K562 (cell line): ENCODE measurements at regions not wholly inside any gene's neighbourhood (a gene's known extent, or its start where the extent isn't known, plus 50 kb on each side); places are given as distances from the start of the nearest gene placed in this dataset.

Source experiments
- ATAC-seq: fragments of 200-7000 bp; cut with Tn5 transposase; 3 replicates; pipeline ENCODE4 v1.9.1; 2020; ENCODE audit warnings: moderate library complexity
- BruUV-seq: library from RNA; stranded (reverse); fragments of 400-500 nt; replicated peaks from 2 replicates; lab custom pipeline; 2021; lab: Mats Ljungman, UMichigan
- CTCF ChIA-PET: fragments of 300-600 bp; formaldehyde crosslinking; extraction: SDS; loops from one replicate; lab custom pipeline; 2021; ENCODE audit warnings: low intra/inter-chr PET ratio; lab: Yijun Ruan, JAX
- POLR2A ChIA-PET: fragments of 300-600, 350-650 bp; sonication (Branson Sonifier 250); formaldehyde crosslinking; extraction: SDS; loops from one replicate; lab custom pipeline; 2021; ENCODE audit warnings: antibody characterized with exemption, inconsistent platforms; lab: Yijun Ruan, JAX
- DNase-seq, 4 experiments: peaks; one replicate each; pipeline versions ENCODE4 v3.0.0 to v3.0.0-alpha.2; 2011 to 2018; ENCODE audit warnings: low spot score in 3 of 4, mixed read lengths in 3 of 4; ENCODE audit errors: extremely low read depth in 1 of 4
- FAIRE-seq: peaks from 2 replicates; lab custom pipeline; 2011; peaks lifted over from hg19 to GRCh38; lab: Jason Lieb, UNC
- H2AFZ ChIP-seq: 2 replicates; pipeline ENCODE4 v1.6.0; 2011; ENCODE audit warnings: low read depth, low read length, control low read depth, inconsistent platforms
- H3K27ac ChIP-seq: fragments of 200-600 bp; 3 replicates; pipeline ENCODE4 v1.8.0; 2011; ENCODE audit warnings: low read depth, mild to moderate bottlenecking, control low read depth, inconsistent platforms, low read length, moderate library complexity, mixed read lengths; ENCODE audit errors: extremely low read depth
- H3K27me3 ChIP-seq, 2 experiments: fragments of 300-600 bp in 1 of 2; 2 replicates in 1 of 2; 3 replicates in 1 of 2; pipeline versions ENCODE4 v1.6.0 to v1.8.0; 2011; ENCODE audit warnings: inconsistent platforms in 2 of 2, low read length in 2 of 2, mild to moderate bottlenecking in 1 of 2, mixed read lengths in 1 of 2, moderate library complexity in 1 of 2; ENCODE audit not compliant: control insufficient read depth in 2 of 2, insufficient read depth in 2 of 2
- H3K36me3 ChIP-seq: fragments of 300-600 bp; 3 replicates; pipeline ENCODE4 v1.8.0; 2011; ENCODE audit warnings: mild to moderate bottlenecking, low read length, inconsistent platforms; ENCODE audit not compliant: control insufficient read depth, insufficient read depth
- H3K4me1 ChIP-seq, 2 experiments: fragments of 200-600 bp in 1 of 2; replicated peaks in 1 of 2; 2 replicates in 1 of 2; 3 replicates in 1 of 2; pipeline versions ENCODE4 v1.5.1 to v1.8.0; 2011; ENCODE audit warnings: inconsistent platforms in 2 of 2, low read length in 2 of 2, mild to moderate bottlenecking in 1 of 2, mixed read lengths in 1 of 2, moderate library complexity in 1 of 2; ENCODE audit not compliant: control insufficient read depth in 2 of 2, insufficient read depth in 2 of 2
- H3K4me2 ChIP-seq: 2 replicates; pipeline ENCODE4 v1.6.1; 2011; ENCODE audit warnings: low read length, control low read depth, inconsistent platforms, mixed read lengths; ENCODE audit not compliant: insufficient read depth
- H3K4me3 ChIP-seq: fragments of 200-600 bp; sonication (generic), shearing (Covaris generic); 2 replicates; pipeline ENCODE4 v1.5.1; 2016; ENCODE audit warnings: control low read depth, inconsistent platforms
- H3K79me2 ChIP-seq: fragments of 200-600 bp; 3 replicates; pipeline ENCODE4 v1.8.0; 2011; ENCODE audit warnings: low read length, inconsistent platforms; ENCODE audit not compliant: control insufficient read depth, insufficient read depth
- H3K9ac ChIP-seq, 2 experiments: 2 replicates each; pipeline versions ENCODE4 v1.6.0 to v1.6.1; 2011; ENCODE audit warnings: low read depth in 2 of 2, low read length in 2 of 2, control low read depth in 1 of 2, inconsistent platforms in 1 of 2, mild to moderate bottlenecking in 1 of 2, mixed read lengths in 1 of 2; ENCODE audit not compliant: insufficient read depth in 1 of 2
- H3K9me1 ChIP-seq: one replicate; pipeline ENCODE4 v1.6.0; 2011; ENCODE audit warnings: inconsistent platforms, mild to moderate bottlenecking, low read length, moderate library complexity; ENCODE audit not compliant: control insufficient read depth, insufficient read depth
- H3K9me3 ChIP-seq: replicated peaks from 2 replicates; pipeline ENCODE4 v1.5.1; 2011; ENCODE audit warnings: low read depth, low read length, inconsistent platforms; ENCODE audit not compliant: control insufficient read depth, insufficient read depth
- H4K20me1 ChIP-seq: replicated peaks from 2 replicates; pipeline ENCODE4 v1.6.1; 2011; ENCODE audit warnings: low read length, inconsistent platforms, mixed read lengths; ENCODE audit not compliant: control insufficient read depth, insufficient read depth
- BCL6 ChIP-seq: fragments of 250-450 bp; sonication (Bioruptor Pico); IDR thresholded peaks from 2 replicates; pipeline ENCODE4 v1.4.0; 2020
- C11orf30 ChIP-seq: fragments of 450-650 bp; IDR thresholded peaks from 2 replicates; pipeline ENCODE4 v1.6.1; 2016; ENCODE audit warnings: low read depth, mild to moderate bottlenecking
- RAD21 ChIP-seq, 2 experiments: fragments of 250-450 bp in 1 of 2; fragments of 450-650 bp in 1 of 2; sonication (Bioruptor Pico) in 1 of 2; formaldehyde crosslinking in 1 of 2; IDR thresholded peaks in 1 of 2; conservative IDR thresholded peaks in 1 of 2; 2 replicates each; pipeline versions ENCODE4 v1.4.0 to v1.8.0; 2020 to 2022; ENCODE audit warnings: mild to moderate bottlenecking in 2 of 2, moderate library complexity in 1 of 2
- RUNX1 ChIP-seq: sonication (generic); IDR thresholded peaks from 2 replicates; pipeline ENCODE4 v1.6.1; 2016; ENCODE audit warnings: antibody characterized with exemption, low read depth
- TARDBP ChIP-seq: fragments of 450-650 bp; IDR thresholded peaks from 2 replicates; pipeline ENCODE4 v1.6.1; 2016
- ZFP1 ChIP-seq: fragments of 450-650 bp; formaldehyde crosslinking; IDR thresholded peaks from 2 replicates; pipeline ENCODE4 v1.4.0; 2020; ENCODE audit warnings: mild to moderate bottlenecking, mixed read lengths
- WGBS: fragments of 100-300 bp; shearing (Covaris generic); methylation state at CpG from one replicate; pipeline ENCODE4 v1.1.6; 2016; ENCODE audit warnings: low coverage, mixed read lengths; ENCODE audit not compliant: insufficient coverage; ENCODE audit errors: missing lambda C conversion rate; 5-methylcytosine and 5-hydroxymethylcytosine counted together
- in situ Hi-C: fragments of 300-500 bp; cut with MboI; formaldehyde crosslinking; loops from 4 replicates; pipeline ENCODE4 v1.15.0; 2018; ENCODE audit warnings: inconsistent platforms, mixed read lengths
- intact Hi-C: fragments of 100-400 bp; cut with micrococcal nuclease; formaldehyde crosslinking; loops from 2 replicates; pipeline ENCODE4 v1.14.2; 2022

DNA sequence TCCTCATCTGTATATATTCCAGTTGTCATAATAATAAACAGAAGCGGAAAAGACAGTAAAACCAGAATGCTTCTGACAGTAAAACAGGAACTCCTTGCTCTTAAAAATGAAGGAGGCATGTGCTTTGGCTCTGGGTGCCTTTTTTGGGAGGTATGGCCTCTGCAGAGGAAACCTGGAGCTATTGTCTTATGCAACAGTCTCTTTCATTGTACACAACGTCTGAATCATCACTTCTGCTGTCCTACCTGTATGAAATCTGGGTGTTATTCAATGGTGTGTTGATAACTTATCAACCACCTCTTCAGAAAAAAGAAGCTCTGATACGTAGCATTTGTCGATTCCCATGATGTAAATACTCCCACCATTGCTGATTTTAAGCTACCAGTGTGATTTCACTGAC is 64.8 kb downstream of the CDCA7 start:
- 0% methylated on average over 4 of the region's 4 CpGs for WGBS
- DNase-seq = no peak
- Histone ChIP-seq H3K4me3 (no peak overlapping the region), H3K36me3 (no peaks in the 10 kb centered on the region), H4K20me1 (no peaks in the 10 kb centered on the region), H3K4me1 (no peaks in the 10 kb centered on the region), H3K9ac (no peak overlapping the region), H3K9me1 (no peaks in the 10 kb centered on the region), H3K9me3 (no peaks in the 10 kb centered on the region), H3K27me3 (peaks cover 22 to 39% of the 10 kb centered on the region in 2 experiments), H3K4me2 (no peak overlapping the region), H2AFZ (no peak overlapping the region), H3K27ac (no peak overlapping the region), H3K79me2 (no peaks in the 10 kb centered on the region)
- ATAC-seq = no peak
- in situ Hi-C loops = no loop called here
- intact Hi-C loops = no loop called here
- TF ChIP-seq C11orf30 (no peak), ZFP1 (no peak), TARDBP (no peak), RUNX1 (no peak), BCL6 (CRISPR knock-in tag) (no peak)
- POLR2A ChIA-PET = interaction anchor here (0.6 to 1.5 kb wide), 2 partner anchors 8 to 140 kb away, joined by 3 to 4 read pairs; no protein-coding TSS in a partner anchor
- no peak for FAIRE-seq
- no TSS peak for BruUV-seq
- CTCF ChIA-PET = no interaction called here

DNA sequence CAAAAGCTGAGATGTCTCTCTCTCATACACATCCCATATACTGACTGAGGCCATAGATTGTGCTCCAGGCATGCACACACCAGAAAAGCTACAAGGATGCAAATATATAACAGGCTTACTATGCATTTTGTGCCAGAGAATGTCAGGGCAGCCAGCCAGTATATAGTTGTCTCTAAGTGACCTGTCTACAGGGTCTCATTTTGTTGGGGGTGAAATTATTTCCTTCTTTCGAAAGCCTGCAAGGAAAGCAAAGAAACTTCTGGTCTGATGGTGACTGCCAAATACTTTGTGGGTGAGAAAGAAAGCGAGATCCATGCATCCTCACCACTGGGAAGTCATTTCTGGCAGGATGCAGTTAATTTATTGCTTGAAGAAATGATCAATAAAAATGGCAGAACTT is 70.2 kb downstream of the CDCA7 start:
- no peak for TF ChIP-seq RAD21 (CRISPR knock-in tag; conservative IDR thresholded peaks at IDR 0.05 in 1 of 2, IDR thresholded peaks at IDR 0.05 in 1 of 2)
- POLR2A ChIA-PET = no interaction called here
- FAIRE-seq = no peak
- intact Hi-C loops (no loop called here), in situ Hi-C loops (no loop called here)
- no peak overlapping the region for H3K9ac ChIP-seq
- peaks cover 32 to 58% of the 10 kb centered on the region in 2 experiments for H3K27me3 ChIP-seq
- CTCF ChIA-PET = no interaction called here
- no peak overlapping the region for H2AFZ ChIP-seq
- H3K27ac ChIP-seq = no peak overlapping the region
- H3K9me3 ChIP-seq = no peaks in the 10 kb centered on the region
- no peak overlapping the region for H3K4me2 ChIP-seq
- ATAC-seq = no peak
- no peaks in the 10 kb centered on the region for H4K20me1 ChIP-seq
- no peaks in the 10 kb centered on the region for H3K79me2 ChIP-seq
- no peak for DNase-seq
- no peaks in the 10 kb centered on the region for H3K36me3 ChIP-seq
- WGBS = 0% methylated on average over 2 of the region's 2 CpGs
- BruUV-seq = no TSS peak
- H3K4me1 ChIP-seq = no peaks in the 10 kb centered on the region
- no peak overlapping the region for H3K4me3 ChIP-seq
- H3K9me1 ChIP-seq = no peaks in the 10 kb centered on the region
